PC-9 (cell line): ENCODE measurements at regions not wholly inside any gene's neighbourhood (a gene's known extent, or its start where the extent isn't known, plus 50 kb on each side); places are given as distances from the start of the nearest gene placed in this dataset.

Source experiments
- EZH2 ChIP-seq: fragments of 200-600 bp; sonication (generic); IDR thresholded peaks from 2 replicates; pipeline ENCODE4 v1.8.0; 2017; ENCODE audit warnings: antibody characterized with exemption, low read depth
- TF ChIP-seq, protein P1 (sequence below): fragments of 200-600 bp; sonication (generic); conservative IDR thresholded peaks from 2 replicates; pipeline ENCODE4 v1.6.1; 2017; ENCODE audit warnings: mixed run types, antibody characterized with exemption, mild to moderate bottlenecking, moderate library complexity

- TF ChIP-seq, protein P1, sequence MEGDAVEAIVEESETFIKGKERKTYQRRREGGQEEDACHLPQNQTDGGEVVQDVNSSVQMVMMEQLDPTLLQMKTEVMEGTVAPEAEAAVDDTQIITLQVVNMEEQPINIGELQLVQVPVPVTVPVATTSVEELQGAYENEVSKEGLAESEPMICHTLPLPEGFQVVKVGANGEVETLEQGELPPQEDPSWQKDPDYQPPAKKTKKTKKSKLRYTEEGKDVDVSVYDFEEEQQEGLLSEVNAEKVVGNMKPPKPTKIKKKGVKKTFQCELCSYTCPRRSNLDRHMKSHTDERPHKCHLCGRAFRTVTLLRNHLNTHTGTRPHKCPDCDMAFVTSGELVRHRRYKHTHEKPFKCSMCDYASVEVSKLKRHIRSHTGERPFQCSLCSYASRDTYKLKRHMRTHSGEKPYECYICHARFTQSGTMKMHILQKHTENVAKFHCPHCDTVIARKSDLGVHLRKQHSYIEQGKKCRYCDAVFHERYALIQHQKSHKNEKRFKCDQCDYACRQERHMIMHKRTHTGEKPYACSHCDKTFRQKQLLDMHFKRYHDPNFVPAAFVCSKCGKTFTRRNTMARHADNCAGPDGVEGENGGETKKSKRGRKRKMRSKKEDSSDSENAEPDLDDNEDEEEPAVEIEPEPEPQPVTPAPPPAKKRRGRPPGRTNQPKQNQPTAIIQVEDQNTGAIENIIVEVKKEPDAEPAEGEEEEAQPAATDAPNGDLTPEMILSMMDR: no peak
- TF ChIP-seq EZH2: no peak
Measured at GRCh38 chr18:59959606-59960005, 59.8 kb downstream of the PMAIP1 start.
